ENCODE measurements at regions not wholly inside any gene's neighbourhood (a gene's known extent, or its start where the extent isn't known, plus 50 kb on each side); places are given as distances from the start of the nearest gene placed in this dataset.
"Not testable (repeated sequence)": the region's sequence is repeated elsewhere in the genome, so short reads cannot be mapped to it uniquely, and the experiment has no call there.

- no peak for DNase-seq
Observed at GRCh38 chr17:68097161-68097805, 61.7 kb downstream of the KPNA2 start.

DNA sequence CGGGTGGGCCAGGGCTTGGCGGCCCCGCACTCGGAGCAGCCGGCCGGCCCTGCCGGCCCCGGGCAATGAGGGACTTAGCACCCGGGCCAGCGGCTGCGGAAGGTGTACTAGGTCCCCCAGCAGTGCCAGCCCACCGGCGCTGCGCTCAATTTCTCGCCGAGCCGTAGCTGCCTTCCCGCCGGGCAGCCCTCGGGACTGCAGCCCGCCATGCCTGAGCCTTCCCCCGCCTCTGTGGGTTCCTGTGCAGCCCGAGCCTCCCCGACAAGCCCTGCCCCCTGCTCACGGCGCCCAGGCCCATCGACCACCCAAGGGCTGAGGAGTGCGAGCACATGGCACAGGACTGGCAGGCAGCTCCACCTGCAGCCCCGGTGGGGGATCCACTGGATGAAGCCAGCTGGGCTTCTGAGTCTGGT is 63.8 kb downstream of the KPNA2 start:
- not testable (repeated sequence) for DNase-seq

- no peak for DNase-seq
Observed at GRCh38 chr17:68100000-68100641, 64.6 kb downstream of the KPNA2 start.

DNA sequence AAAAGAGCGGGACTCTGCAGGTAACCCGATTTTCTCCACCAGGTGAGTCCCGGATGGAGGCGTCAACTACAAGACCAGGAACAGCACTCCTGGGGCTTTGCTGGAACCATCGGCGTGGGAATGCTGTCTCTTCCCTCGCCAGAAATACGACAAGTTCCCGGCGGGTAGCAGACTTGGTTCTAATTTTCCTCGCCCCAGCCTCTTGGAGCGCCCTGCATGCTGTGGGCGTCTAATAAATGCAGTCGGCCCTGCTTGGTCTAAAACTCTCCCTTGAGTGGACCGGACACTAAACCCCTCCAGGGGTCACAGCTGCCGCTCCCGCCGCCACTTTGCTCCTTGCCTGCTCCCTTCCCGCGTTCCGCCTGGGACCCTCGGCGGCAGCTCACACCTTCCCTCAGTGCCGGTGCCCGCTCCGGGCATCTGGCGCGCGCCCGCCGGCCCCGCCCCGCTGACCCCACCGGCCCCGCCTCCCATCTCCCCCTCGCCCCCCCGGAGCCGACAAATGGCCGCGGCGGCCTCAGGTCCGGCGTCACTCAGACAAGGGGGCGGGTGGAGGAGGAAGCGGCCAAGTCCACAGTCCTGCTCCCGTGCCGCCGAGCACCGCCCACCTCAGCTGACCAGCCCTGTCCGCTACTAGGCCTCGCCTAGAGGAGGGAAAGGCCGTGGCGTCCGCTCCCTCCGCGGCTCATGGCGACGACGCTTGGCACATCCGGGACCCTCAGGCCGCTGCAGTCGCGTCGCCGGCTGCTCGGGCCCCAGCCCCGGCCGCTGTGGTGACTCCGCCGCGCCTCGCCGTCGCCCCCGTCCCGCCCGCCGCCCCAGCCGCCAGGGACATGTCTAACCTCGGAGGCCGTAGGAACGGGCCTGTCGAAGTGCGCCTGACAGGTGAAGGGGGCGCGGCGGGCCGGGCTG is 65.8 kb downstream of the KPNA2 start:
- peak; percentile 80 for DNase-seq

GRCh38 chr17:68101987-68102314 is 66.4 kb downstream of the KPNA2 start:
- DNase-seq: no peak

DNA sequence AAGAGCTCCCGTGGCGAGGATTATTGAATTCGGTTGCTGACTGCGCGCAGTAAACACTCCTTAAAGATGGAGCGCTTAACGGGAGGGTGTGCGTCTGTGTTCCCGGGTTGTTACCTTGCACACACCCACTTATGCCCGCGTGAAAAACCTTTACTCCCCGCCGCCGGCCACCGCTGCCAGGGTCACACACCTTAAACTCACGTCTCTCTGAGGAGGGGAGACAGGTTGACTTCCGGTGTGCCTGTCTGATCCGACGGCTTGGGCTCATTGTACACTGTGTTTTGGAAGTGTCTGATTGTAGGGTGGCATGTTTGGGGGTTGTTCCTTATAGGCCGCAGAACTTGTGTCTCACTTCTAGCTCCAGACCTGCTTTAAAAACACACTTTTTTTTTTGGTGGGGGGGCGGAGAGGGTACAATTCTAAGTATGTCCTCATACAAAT is 66.8 kb downstream of the KPNA2 start:
- DNase-seq: peak; percentile 44

DNA sequence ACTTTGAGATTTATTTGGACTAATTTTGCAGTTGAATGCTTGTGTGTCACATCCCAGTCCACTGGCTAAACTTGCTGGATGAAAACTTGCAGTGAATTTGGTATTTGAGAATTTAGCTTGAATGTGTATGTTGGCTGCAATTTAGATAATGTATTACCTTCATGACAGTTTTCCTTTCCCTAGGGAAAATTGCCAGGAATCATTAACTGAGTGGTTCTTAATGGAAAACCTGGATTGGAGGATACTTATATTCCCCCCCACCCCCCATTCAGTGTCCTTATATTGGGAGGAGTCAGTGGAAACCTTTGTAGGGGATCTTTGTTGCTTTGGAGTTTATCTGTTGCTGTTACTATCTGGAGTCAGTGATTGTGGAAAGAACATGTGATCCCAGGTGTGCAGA is 67.6 kb downstream of the KPNA2 start:
- DNase-seq: no peak

DNA sequence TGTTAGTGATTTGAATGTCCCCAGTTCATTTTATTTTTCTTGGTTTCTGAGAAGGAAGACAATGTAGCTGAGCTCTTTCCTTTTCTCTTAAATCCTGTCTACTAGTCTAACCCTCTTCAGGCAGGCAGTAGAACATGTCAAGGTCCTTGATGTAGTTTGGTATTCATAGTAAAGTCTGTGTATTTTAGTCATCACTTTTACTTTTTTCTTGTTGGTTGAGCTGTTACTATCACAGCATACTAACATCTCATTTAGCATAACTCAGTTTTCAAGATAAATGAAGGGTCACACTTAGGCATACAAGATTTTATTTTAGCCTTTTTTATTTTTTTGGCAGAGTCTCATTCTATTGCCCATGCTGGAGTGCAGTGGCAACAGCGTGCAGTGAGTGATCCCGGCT is 70.5 kb downstream of the KPNA2 start:
- DNase-seq: no peak

GRCh38 chr17:68107373-68107772 is 71.8 kb downstream of the KPNA2 start:
- no peak for DNase-seq

GRCh38 chr17:68108313-68109000 is 72.9 kb downstream of the KPNA2 start:
- DNase-seq: no peak

GRCh38 chr17:68109404-68109803 is 73.9 kb downstream of the KPNA2 start:
- not testable (repeated sequence) for DNase-seq

- DNase-seq: not testable (repeated sequence)
Observed at GRCh38 chr17:68116211-68116610, 80.7 kb downstream of the KPNA2 start.

- DNase-seq: no peak
Observed at GRCh38 chr17:68122587-68122986, 87.1 kb downstream of the KPNA2 start.

GRCh38 chr17:68125111-68125870 is 89.8 kb downstream of the KPNA2 start:
- DNase-seq: no peak

- DNase-seq: no peak
Observed at GRCh38 chr17:68127914-68128313, 92.4 kb downstream of the KPNA2 start.

GRCh38 chr17:68131456-68131855 is 95.9 kb downstream of the KPNA2 start:
- DNase-seq: no peak

GRCh38 chr17:68133346-68134045 is 98.0 kb downstream of the KPNA2 start:
- no peak for DNase-seq

DNA sequence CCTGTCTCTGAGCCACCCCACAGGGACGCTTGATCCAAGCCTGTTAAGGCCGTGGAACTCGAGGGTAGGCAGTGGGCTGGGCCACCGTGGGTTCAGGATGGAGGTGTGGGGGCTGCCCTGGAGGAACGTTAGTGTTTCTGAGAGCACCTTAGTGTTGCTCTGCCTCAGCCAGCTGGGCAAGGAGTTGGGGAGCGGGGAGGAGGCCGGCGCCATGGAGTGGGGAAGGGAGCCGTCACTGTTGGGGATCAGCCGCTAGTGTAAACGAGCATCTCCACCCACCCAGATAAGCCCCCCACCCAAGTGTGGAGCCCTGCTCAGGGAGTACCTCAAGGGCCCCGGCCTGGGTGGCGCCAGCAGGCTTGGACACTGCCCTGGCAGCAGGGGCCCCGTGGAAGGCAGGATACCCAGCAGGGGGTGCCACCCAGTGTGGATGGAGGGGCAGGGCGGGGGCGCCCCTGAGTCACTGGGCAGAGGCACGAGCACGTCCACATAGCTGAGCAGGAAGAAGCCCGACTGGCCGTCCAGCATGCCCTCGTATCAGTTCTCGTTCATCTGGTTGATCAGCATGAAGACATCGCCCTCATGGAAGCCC is 98.6 kb downstream of the KPNA2 start:
- no peak for DNase-seq

- no peak for DNase-seq
Observed at GRCh38 chr17:68134731-68135130, 99.2 kb downstream of the KPNA2 start.

DNA sequence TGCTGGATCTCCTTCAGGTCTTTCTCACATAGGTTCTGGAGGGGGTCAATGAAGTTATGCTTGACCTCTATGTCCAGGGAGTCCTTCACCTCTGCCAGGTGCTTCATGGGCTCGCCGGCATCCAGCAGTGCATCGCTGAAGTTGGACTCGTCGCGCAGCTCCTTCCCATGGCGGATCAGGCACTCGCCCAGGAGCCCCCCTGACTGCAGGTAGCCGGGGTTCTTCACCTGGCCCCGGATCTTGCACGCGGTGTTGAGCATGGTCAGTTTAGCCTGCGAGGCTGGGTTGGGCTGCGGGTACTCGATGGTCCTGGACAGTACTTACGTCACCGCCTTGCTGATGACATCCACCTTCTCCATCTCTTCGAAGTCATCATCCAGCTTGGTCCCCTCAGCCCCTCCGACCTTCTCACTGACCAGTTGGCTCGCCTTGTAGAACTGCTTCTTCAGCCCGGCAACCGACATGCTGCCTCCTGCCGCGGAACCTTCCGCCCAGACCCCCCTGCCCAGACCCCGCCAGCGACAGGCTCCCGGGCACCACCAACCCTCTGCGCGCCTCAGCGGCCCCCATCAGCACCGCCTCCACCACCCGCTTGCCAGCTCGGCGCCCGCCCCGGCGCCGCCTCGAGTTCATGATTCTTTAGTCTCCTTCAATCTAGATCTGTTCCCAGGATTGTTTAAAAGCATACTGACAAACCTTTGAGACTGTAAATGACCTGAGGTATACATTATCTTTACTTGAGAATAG is 99.8 kb downstream of the KPNA2 start:
- no peak for DNase-seq

DNA sequence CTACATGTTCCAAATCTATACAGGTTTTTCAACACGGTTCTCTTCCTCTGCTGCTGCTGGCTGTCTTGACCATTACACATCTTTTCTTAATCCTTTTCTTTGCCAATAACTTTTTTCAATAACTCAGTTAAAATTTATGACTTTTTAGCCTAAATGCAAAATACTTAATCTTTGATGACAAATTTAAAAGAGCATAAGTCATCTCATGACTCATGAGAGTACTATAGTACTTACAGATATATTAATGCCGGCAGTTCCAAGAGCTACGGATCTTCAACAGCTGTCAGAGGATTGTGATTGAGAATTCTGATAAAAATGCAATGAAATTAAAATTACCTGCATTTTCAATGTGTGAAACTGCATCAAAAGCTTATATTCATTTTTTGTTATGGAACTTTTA is 105.5 kb downstream of the KPNA2 start:
- DNase-seq: no peak
